ENCODE measurements at regions not wholly inside any gene's neighbourhood (a gene's known extent, or its start where the extent isn't known, plus 50 kb on each side); places are given as distances from the start of the nearest gene placed in this dataset.

GRCh38 chr6:33863723-33864440, 60.1 kb upstream of the MLN start:
- TF ChIP-seq ESRRA (CRISPR knock-in tag; IDR thresholded peaks at IDR 0.05; ENCODE audit: borderline replicate concordance) = no peak
- TF ChIP-seq, protein P1, sequence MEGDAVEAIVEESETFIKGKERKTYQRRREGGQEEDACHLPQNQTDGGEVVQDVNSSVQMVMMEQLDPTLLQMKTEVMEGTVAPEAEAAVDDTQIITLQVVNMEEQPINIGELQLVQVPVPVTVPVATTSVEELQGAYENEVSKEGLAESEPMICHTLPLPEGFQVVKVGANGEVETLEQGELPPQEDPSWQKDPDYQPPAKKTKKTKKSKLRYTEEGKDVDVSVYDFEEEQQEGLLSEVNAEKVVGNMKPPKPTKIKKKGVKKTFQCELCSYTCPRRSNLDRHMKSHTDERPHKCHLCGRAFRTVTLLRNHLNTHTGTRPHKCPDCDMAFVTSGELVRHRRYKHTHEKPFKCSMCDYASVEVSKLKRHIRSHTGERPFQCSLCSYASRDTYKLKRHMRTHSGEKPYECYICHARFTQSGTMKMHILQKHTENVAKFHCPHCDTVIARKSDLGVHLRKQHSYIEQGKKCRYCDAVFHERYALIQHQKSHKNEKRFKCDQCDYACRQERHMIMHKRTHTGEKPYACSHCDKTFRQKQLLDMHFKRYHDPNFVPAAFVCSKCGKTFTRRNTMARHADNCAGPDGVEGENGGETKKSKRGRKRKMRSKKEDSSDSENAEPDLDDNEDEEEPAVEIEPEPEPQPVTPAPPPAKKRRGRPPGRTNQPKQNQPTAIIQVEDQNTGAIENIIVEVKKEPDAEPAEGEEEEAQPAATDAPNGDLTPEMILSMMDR (IDR thresholded peaks at IDR 0.05) = no peak
